Trophoblast cell (in vitro differentiated cells and primary cell): ENCODE measurements at regions not wholly inside any gene's neighbourhood (a gene's known extent, or its start where the extent isn't known, plus 50 kb on each side); places are given as distances from the start of the nearest gene placed in this dataset.

Source experiments
- DNase-seq, 2 donors: peaks; one replicate each; pipeline ENCODE4 v3.0.0-alpha.2; 2016
- H2AFZ ChIP-seq: 2 replicates; pipeline ENCODE4 v1.6.1; 2013; ENCODE audit warnings: low read length, moderate library complexity, mild to moderate bottlenecking; ENCODE audit not compliant: insufficient read depth, poor library complexity
- H2AK5ac ChIP-seq: 2 replicates; pipeline ENCODE4 v1.6.1; 2013; ENCODE audit warnings: mild to moderate bottlenecking, low read length
- H2BK120ac ChIP-seq: 2 replicates; pipeline ENCODE4 v1.6.1; 2013; ENCODE audit warnings: low read length, mild to moderate bottlenecking, moderate library complexity; ENCODE audit not compliant: insufficient read depth, poor library complexity
- H2BK12ac ChIP-seq: 2 replicates; pipeline ENCODE4 v1.6.1; 2013; ENCODE audit warnings: mild to moderate bottlenecking, low read length, moderate library complexity
- H2BK5ac ChIP-seq: 2 replicates; pipeline ENCODE4 v1.6.1; 2013; ENCODE audit warnings: low read length, low read depth, moderate library complexity, mild to moderate bottlenecking; ENCODE audit not compliant: poor library complexity
- H3K14ac ChIP-seq: 2 replicates; pipeline ENCODE4 v1.6.1; 2013; ENCODE audit warnings: mild to moderate bottlenecking, low read length
- H3K18ac ChIP-seq: 2 replicates; pipeline ENCODE4 v1.6.1; 2013; ENCODE audit warnings: mild to moderate bottlenecking, low read length
- H3K23ac ChIP-seq: 2 replicates; pipeline ENCODE4 v1.6.1; 2013; ENCODE audit warnings: low read length
- H3K27ac ChIP-seq: 2 replicates; pipeline ENCODE4 v1.5.1; 2013; ENCODE audit warnings: low read depth, mild to moderate bottlenecking, inconsistent platforms, low read length, moderate library complexity
- H3K27me3 ChIP-seq: 2 replicates; pipeline ENCODE4 v1.6.1; 2013; ENCODE audit warnings: inconsistent platforms, mild to moderate bottlenecking, low read length, moderate library complexity; ENCODE audit not compliant: insufficient read depth
- H3K36me3 ChIP-seq, 2 experiments: 1 replicate in 1 of 2; 2 replicates in 1 of 2; pipeline ENCODE4 v1.6.1; 2013; ENCODE audit warnings: low read length in 2 of 2, mild to moderate bottlenecking in 2 of 2, moderate library complexity in 1 of 2; ENCODE audit not compliant: insufficient read depth in 2 of 2, control insufficient read depth in 1 of 2
- H3K4ac ChIP-seq: 2 replicates; pipeline ENCODE4 v1.6.1; 2013; ENCODE audit warnings: low read depth, mild to moderate bottlenecking, low read length, moderate library complexity
- H3K4me1 ChIP-seq, 2 experiments: 1 replicate in 1 of 2; 2 replicates in 1 of 2; pipeline ENCODE4 v1.6.1; 2013; ENCODE audit warnings: low read length in 2 of 2, mild to moderate bottlenecking in 2 of 2, moderate library complexity in 1 of 2; ENCODE audit not compliant: insufficient read depth in 2 of 2, control insufficient read depth in 1 of 2
- H3K4me2 ChIP-seq: 2 replicates; pipeline ENCODE4 v1.6.1; 2013; ENCODE audit warnings: inconsistent platforms, mild to moderate bottlenecking, low read length, moderate library complexity
- H3K4me3 ChIP-seq: 2 replicates; pipeline ENCODE4 v1.5.1; 2013; ENCODE audit warnings: mild to moderate bottlenecking, low read depth, low read length, inconsistent platforms
- H3K79me1 ChIP-seq: one replicate; pipeline ENCODE4 v1.6.1; 2013; ENCODE audit warnings: low read length
- H3K79me2 ChIP-seq: 2 replicates; pipeline ENCODE4 v1.6.1; 2013; ENCODE audit warnings: low read length, mild to moderate bottlenecking; ENCODE audit not compliant: control insufficient read depth, insufficient read depth, poor library complexity
- H3K9ac ChIP-seq: 2 replicates; pipeline ENCODE4 v1.6.1; 2013; ENCODE audit warnings: mild to moderate bottlenecking, low read length
- H3K9me3 ChIP-seq: 2 replicates; pipeline ENCODE4 v1.6.1; 2013; ENCODE audit warnings: low read depth, mild to moderate bottlenecking, control low read depth, inconsistent platforms, low read length; ENCODE audit not compliant: insufficient read depth
- H4K12ac ChIP-seq: 2 replicates; pipeline ENCODE4 v1.6.1; 2013; ENCODE audit warnings: low read depth, mild to moderate bottlenecking, low read length, moderate library complexity
- H4K8ac ChIP-seq: 2 replicates; pipeline ENCODE4 v1.6.1; 2013; ENCODE audit warnings: low read depth, mild to moderate bottlenecking, low read length, moderate library complexity
- H4K91ac ChIP-seq: one replicate; pipeline ENCODE4 v1.6.1; 2013; ENCODE audit warnings: low read depth, mild to moderate bottlenecking, low read length, moderate library complexity
- WGBS: extraction: QIAGEN DNeasy Blood & Tissue Kit; methylation state at CpG from one replicate; pipeline ENCODE4 v1.1.7; 2013; ENCODE audit warnings: missing lambda C conversion rate; ENCODE audit not compliant: insufficient read length, insufficient coverage; ENCODE audit errors: extremely low coverage; 5-methylcytosine and 5-hydroxymethylcytosine counted together

- Histone ChIP-seq H3K4me3 (no peak overlapping the region), H4K91ac (no peak overlapping the region), H3K79me2 (no peaks in the 10 kb centered on the region), H3K23ac (no peak overlapping the region), H3K79me1 (no peaks in the 10 kb centered on the region), H3K4ac (no peak overlapping the region), H2BK120ac (no peak overlapping the region), H3K9me3 (no peaks in the 10 kb centered on the region), H4K8ac (no peak overlapping the region), H3K9ac (no peak overlapping the region), H3K18ac (no peak overlapping the region), H4K12ac (no peak overlapping the region), H3K36me3 (no peaks in the 10 kb centered on the region), H2BK5ac (no peak overlapping the region), H3K27me3 (no peaks in the 10 kb centered on the region), H3K14ac (no peak overlapping the region), H2BK12ac (no peak overlapping the region), H3K4me2 (no peak overlapping the region), H2AFZ (no peak overlapping the region), H2AK5ac (no peak overlapping the region), H3K27ac (no peak overlapping the region), H3K4me1 (no peaks in the 10 kb centered on the region)
- WGBS = no CpG with 5 or more reads among the region's 12 CpGs
- DNase-seq = no peak
Observed at GRCh38 chr12:125919856-125920470, 854.7 kb downstream of the AACS start.

GRCh38 chr12:125922330-125922729, 857.1 kb downstream of the AACS start:
- no peak overlapping the region for H2AK5ac ChIP-seq
- H4K8ac ChIP-seq = no peak overlapping the region
- H2BK120ac ChIP-seq = no peak overlapping the region
- no peaks in the 10 kb centered on the region for H3K27me3 ChIP-seq
- no peak overlapping the region for H3K23ac ChIP-seq
- H3K27ac ChIP-seq = no peak overlapping the region
- no CpG with 5 or more reads among the region's 5 CpGs for WGBS
- H2BK12ac ChIP-seq = no peak overlapping the region
- no peaks in the 10 kb centered on the region for H3K4me1 ChIP-seq
- H2BK5ac ChIP-seq = no peak overlapping the region
- H3K36me3 ChIP-seq = no peaks in the 10 kb centered on the region
- no peak overlapping the region for H2AFZ ChIP-seq
- H3K4me3 ChIP-seq = no peak overlapping the region
- peak in 1 of 2 donors; percentile 12 for DNase-seq
- no peak overlapping the region for H3K18ac ChIP-seq
- H3K79me1 ChIP-seq = no peaks in the 10 kb centered on the region
- H3K79me2 ChIP-seq = no peaks in the 10 kb centered on the region
- H3K4ac ChIP-seq = no peak overlapping the region
- H4K12ac ChIP-seq = no peak overlapping the region
- no peak overlapping the region for H3K14ac ChIP-seq
- H4K91ac ChIP-seq = no peak overlapping the region
- no peak overlapping the region for H3K9ac ChIP-seq
- H3K9me3 ChIP-seq = no peaks in the 10 kb centered on the region
- no peak overlapping the region for H3K4me2 ChIP-seq

GRCh38 chr12:125936502-125936901, 871.3 kb downstream of the AACS start:
- Histone ChIP-seq H4K8ac (no peak overlapping the region), H2AFZ (no peak overlapping the region)

GRCh38 chr12:125944446-125944845, 879.2 kb downstream of the AACS start:
- Histone ChIP-seq H3K27ac (no peak overlapping the region), H3K79me2 (no peaks in the 10 kb centered on the region), H2BK12ac (no peak overlapping the region), H3K79me1 (no peaks in the 10 kb centered on the region), H3K4me3 (no peak overlapping the region), H3K9ac (no peak overlapping the region), H4K12ac (no peak overlapping the region), H4K8ac (no peak overlapping the region), H2BK5ac (no peak overlapping the region), H3K4ac (no peak overlapping the region), H3K27me3 (no peaks in the 10 kb centered on the region), H3K9me3 (no peaks in the 10 kb centered on the region), H3K14ac (no peak overlapping the region), H3K23ac (no peak overlapping the region), H3K4me2 (no peak overlapping the region), H2AK5ac (no peak overlapping the region), H2BK120ac (no peak overlapping the region), H3K4me1 (no peaks in the 10 kb centered on the region), H3K36me3 (no peaks in the 10 kb centered on the region), H2AFZ (no peak overlapping the region), H4K91ac (no peak overlapping the region), H3K18ac (no peak overlapping the region)
- WGBS = no CpG with 5 or more reads among the region's 2 CpGs
- no peak for DNase-seq

More at GRCh38 chr12:125936502-125936901, 871.3 kb downstream of the AACS start:
- DNase-seq = no peak
- no peaks in the 10 kb centered on the region for H3K79me1 ChIP-seq
- H2AK5ac ChIP-seq = no peak overlapping the region
- no peak overlapping the region for H3K14ac ChIP-seq
- H3K18ac ChIP-seq = no peak overlapping the region
- H3K36me3 ChIP-seq = no peaks in the 10 kb centered on the region
- H2BK5ac ChIP-seq = no peak overlapping the region
- H3K9ac ChIP-seq = no peak overlapping the region
- no peak overlapping the region for H3K4me3 ChIP-seq
- no peaks in the 10 kb centered on the region for H3K4me1 ChIP-seq
- H3K4me2 ChIP-seq = no peak overlapping the region
- no peak overlapping the region for H2BK12ac ChIP-seq
- H3K27ac ChIP-seq = no peak overlapping the region
- WGBS = no CpG with 5 or more reads among the region's 1 CpG
- no peaks in the 10 kb centered on the region for H3K27me3 ChIP-seq
- H3K79me2 ChIP-seq = no peaks in the 10 kb centered on the region
- H2BK120ac ChIP-seq = no peak overlapping the region
- no peak overlapping the region for H4K91ac ChIP-seq
- no peak overlapping the region for H3K4ac ChIP-seq
- no peaks in the 10 kb centered on the region for H3K9me3 ChIP-seq
- no peak overlapping the region for H3K23ac ChIP-seq
- no peak overlapping the region for H4K12ac ChIP-seq
